Sigmoid colon (tissue), 6 donors: ENCODE measurements at regions not wholly inside any gene's neighbourhood (a gene's known extent, or its start where the extent isn't known, plus 50 kb on each side); places are given as distances from the start of the nearest gene placed in this dataset.

ENCODE experiments used
- DNase-seq: peaks from one replicate; pipeline ENCODE4 v3.0.0-alpha.2; 2019
- H3K27ac ChIP-seq, 4 donors: fragments of 200-600 bp; sonication (generic); one replicate each; pipeline ENCODE4 v1.5.1; 2016 to 2019; ENCODE audit warnings: mild to moderate bottlenecking in 1 of 4
- H3K27me3 ChIP-seq, 3 donors: fragments of 200-600 bp; sonication (generic); one replicate each; pipeline ENCODE4 v1.5.1; 2019; ENCODE audit warnings: mild to moderate bottlenecking in 1 of 3
- H3K36me3 ChIP-seq, 4 donors: fragments of 200-600 bp; sonication (generic); one replicate each; pipeline ENCODE4 v1.5.1; 2016 to 2019
- H3K4me1 ChIP-seq, 4 donors: fragments of 200-600 bp; sonication (generic); one replicate each; pipeline ENCODE4 v1.5.1; 2017 to 2019
- H3K4me3 ChIP-seq, 4 donors: fragments of 200-600 bp; sonication (generic); one replicate each; pipeline ENCODE4 v1.5.1; 2017 to 2019; ENCODE audit warnings: mild to moderate bottlenecking in 2 of 4, moderate library complexity in 1 of 4
- H3K9me3 ChIP-seq, 4 donors: fragments of 200-600 bp in 3 of 4; sonication (generic) in 3 of 4; one replicate each; pipeline versions ENCODE4 v1.5.1 to v1.6.1; 2013 to 2019
- EP300 ChIP-seq, 4 donors: sonication (generic); formaldehyde crosslinking; IDR thresholded peaks; one replicate each; pipeline ENCODE4 v1.6.1; 2017; ENCODE audit warnings: antibody characterized with exemption in 4 of 4
- POLR2A ChIP-seq, 2 donors: fragments of 450-650 bp; IDR thresholded peaks; one replicate each; pipeline ENCODE4 v1.6.1; 2016; ENCODE audit warnings: antibody characterized with exemption in 2 of 2, mild to moderate bottlenecking in 2 of 2, moderate library complexity in 2 of 2
- POLR2AphosphoS5 ChIP-seq, 4 donors: sonication (generic); formaldehyde crosslinking; IDR thresholded peaks; one replicate each; pipeline ENCODE4 v1.6.1; 2017; ENCODE audit warnings: antibody characterized with exemption in 4 of 4
- WGBS, 2 donors: extraction: QIAGEN DNeasy Blood & Tissue Kit; methylation state at CpG; one replicate each; pipeline ENCODE4 v1.1.7; 2013; 5-methylcytosine and 5-hydroxymethylcytosine counted together
- intact Hi-C: fragments of 100-400 bp; cut with DNase I; formaldehyde crosslinking; loops from one replicate; pipeline ENCODE4 v1.15.1; 2023
- TF ChIP-seq, protein P1 (sequence below), 4 experiments: fragments of 450-650 bp in 3 of 4; fragments of 200-600 bp in 1 of 4; IDR thresholded peaks; one replicate each; pipeline ENCODE4 v1.5.1; 2016 to 2019; ENCODE audit warnings: antibody characterized with exemption in 4 of 4, mild to moderate bottlenecking in 3 of 4, moderate library complexity in 2 of 4
- donor health status: healthy with polysubstance abuse.
- donor health status: healthy.

DNA sequence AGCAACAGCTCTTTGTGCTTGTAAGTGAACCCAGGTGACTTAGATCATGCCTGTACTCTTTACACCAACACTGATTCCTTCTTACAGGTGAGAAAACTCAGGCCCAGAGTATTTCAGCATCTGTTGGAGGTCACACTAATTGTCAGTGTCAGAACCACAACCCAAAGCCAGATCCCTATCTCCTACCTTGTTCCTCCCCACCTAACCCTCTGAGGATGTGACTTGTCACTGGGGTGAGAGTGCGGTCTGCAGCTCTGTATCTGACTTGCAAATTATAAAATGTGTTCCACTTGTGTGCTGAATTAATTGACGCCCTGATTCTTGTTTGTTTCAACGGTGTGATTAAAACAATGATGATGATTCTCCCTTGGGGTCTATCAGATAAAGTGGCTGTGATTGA lies 232.5 kb upstream of the KCNG1 start:
- H3K27ac ChIP-seq, result no peak overlapping the region
- H3K9me3 ChIP-seq, result no peaks in the 10 kb centered on the region
- intact Hi-C loops, result no loop called here
- H3K4me1 ChIP-seq, result no peaks in the 10 kb centered on the region
- H3K36me3 ChIP-seq, result no peaks in the 10 kb centered on the region
- no peak overlapping the region for H3K4me3 ChIP-seq
- H3K27me3 ChIP-seq, result peaks cover 0 to 8% (median 0%) of the 10 kb centered on the region in 3 donors
- no peak for TF ChIP-seq EP300 (IDR thresholded peaks at IDR 0.05)
- TF ChIP-seq POLR2AphosphoS5 (IDR thresholded peaks at IDR 0.05), result no peak
- TF ChIP-seq POLR2A (IDR thresholded peaks at IDR 0.05), result no peak
- TF ChIP-seq, protein P1, sequence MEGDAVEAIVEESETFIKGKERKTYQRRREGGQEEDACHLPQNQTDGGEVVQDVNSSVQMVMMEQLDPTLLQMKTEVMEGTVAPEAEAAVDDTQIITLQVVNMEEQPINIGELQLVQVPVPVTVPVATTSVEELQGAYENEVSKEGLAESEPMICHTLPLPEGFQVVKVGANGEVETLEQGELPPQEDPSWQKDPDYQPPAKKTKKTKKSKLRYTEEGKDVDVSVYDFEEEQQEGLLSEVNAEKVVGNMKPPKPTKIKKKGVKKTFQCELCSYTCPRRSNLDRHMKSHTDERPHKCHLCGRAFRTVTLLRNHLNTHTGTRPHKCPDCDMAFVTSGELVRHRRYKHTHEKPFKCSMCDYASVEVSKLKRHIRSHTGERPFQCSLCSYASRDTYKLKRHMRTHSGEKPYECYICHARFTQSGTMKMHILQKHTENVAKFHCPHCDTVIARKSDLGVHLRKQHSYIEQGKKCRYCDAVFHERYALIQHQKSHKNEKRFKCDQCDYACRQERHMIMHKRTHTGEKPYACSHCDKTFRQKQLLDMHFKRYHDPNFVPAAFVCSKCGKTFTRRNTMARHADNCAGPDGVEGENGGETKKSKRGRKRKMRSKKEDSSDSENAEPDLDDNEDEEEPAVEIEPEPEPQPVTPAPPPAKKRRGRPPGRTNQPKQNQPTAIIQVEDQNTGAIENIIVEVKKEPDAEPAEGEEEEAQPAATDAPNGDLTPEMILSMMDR (IDR thresholded peaks at IDR 0.05), result no peak
- 79 to 84% methylated on average over 3 of the region's 3 CpGs for WGBS, 2 donors
- no peak for DNase-seq

DNA sequence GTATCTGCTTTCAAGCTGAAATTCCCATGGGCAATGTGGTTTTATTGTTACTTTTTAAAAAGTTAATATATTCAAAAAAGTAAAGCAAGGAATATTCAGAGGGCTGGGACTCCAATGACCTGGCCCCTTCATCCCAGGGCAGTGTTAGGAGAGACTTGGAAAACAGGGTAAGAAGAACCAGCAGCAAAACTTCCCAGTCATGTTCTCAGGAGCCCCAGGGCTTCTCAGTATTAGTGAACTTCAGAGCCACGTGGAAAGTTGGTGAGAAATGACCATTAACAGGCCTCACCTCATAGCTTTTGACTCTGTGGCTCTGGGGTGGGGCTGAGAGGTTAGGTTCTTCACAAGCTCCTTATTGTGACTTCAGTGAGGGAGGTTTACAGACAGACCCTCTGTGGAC lies 230.4 kb upstream of the KCNG1 start:
- no peaks in the 10 kb centered on the region for H3K36me3 ChIP-seq
- no peak overlapping the region for H3K4me3 ChIP-seq
- no peaks in the 10 kb centered on the region for H3K9me3 ChIP-seq
- H3K27me3 ChIP-seq, result peaks cover 0 to 8% (median 0%) of the 10 kb centered on the region in 3 donors
- intact Hi-C loops, result no loop called here
- WGBS, 2 donors, result 12 to 35% methylated on average over 1 of the region's 1 CpG
- no peak overlapping the region for H3K27ac ChIP-seq
- no peak for TF ChIP-seq POLR2AphosphoS5 (IDR thresholded peaks at IDR 0.05)
- H3K4me1 ChIP-seq, result no peaks in the 10 kb centered on the region
- DNase-seq, result no peak

DNA sequence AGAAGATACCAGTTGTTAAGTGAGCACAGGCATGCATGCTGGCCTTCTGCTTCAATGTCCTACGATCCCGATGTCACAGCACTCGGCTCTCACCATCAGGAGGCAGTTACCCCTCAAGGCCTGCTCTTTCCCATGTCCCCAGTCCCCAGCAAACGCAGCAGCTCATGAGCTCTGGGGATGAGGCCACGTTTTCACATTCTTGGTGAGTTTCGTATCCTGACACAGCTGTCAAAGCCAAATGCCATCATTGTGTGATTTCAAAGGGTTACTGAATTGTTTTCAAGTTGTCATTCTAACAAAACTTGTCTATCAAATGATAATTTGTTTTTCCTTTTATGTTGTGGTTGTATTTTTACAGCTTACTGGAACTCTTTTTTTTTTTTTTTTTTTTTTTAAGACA lies 226.9 kb upstream of the KCNG1 start:
- no peak for DNase-seq
- Histone ChIP-seq H3K4me3 (no peak overlapping the region), H3K27me3 (peaks cover 0 to 5% (median 0%) of the 10 kb centered on the region in 3 donors), H3K36me3 (no peaks in the 10 kb centered on the region), H3K27ac (no peak overlapping the region), H3K4me1 (no peaks in the 10 kb centered on the region), H3K9me3 (no peaks in the 10 kb centered on the region)
- intact Hi-C loops, result no loop called here
- 69 to 81% methylated on average over 6 of the region's 6 CpGs for WGBS, 2 donors
- TF ChIP-seq, protein P1 (IDR thresholded peaks at IDR 0.05), result no peak
- TF ChIP-seq POLR2A (IDR thresholded peaks at IDR 0.05) (no peak), EP300 (IDR thresholded peaks at IDR 0.05) (no peak), POLR2AphosphoS5 (IDR thresholded peaks at IDR 0.05) (no peak)

DNA sequence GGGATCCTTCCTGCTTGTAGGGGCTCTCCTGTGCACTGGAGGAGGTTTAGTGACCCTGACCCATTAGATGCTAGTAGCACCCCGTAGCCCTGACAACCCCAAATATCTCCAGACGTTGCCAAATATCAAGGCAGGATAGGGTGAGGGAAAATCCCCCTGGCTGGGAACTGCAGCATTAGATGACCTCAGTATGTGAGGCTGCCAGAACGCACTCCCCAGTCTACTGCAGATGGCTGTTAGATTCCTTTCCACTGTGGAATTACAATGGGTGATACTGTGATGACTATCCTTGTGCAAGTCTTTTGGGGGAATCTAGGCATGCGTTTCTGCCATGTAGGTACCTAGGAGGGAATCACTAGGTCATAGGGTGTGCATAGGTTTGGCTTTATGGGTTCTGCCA lies 226.3 kb upstream of the KCNG1 start:
- no peaks in the 10 kb centered on the region for H3K36me3 ChIP-seq
- WGBS, 2 donors, result 58 to 70% methylated on average over 4 of the region's 4 CpGs
- H3K27ac ChIP-seq, result no peak overlapping the region
- H3K9me3 ChIP-seq, result no peaks in the 10 kb centered on the region
- no peak for TF ChIP-seq POLR2AphosphoS5 (IDR thresholded peaks at IDR 0.05)
- TF ChIP-seq, protein P1 (IDR thresholded peaks at IDR 0.05), result no peak
- TF ChIP-seq POLR2A (IDR thresholded peaks at IDR 0.05), result no peak
- TF ChIP-seq EP300 (IDR thresholded peaks at IDR 0.05), result no peak
- no peak overlapping the region for H3K4me3 ChIP-seq
- no peaks in the 10 kb centered on the region for H3K27me3 ChIP-seq
- intact Hi-C loops, result no loop called here
- no peak for DNase-seq
- no peaks in the 10 kb centered on the region for H3K4me1 ChIP-seq

DNA sequence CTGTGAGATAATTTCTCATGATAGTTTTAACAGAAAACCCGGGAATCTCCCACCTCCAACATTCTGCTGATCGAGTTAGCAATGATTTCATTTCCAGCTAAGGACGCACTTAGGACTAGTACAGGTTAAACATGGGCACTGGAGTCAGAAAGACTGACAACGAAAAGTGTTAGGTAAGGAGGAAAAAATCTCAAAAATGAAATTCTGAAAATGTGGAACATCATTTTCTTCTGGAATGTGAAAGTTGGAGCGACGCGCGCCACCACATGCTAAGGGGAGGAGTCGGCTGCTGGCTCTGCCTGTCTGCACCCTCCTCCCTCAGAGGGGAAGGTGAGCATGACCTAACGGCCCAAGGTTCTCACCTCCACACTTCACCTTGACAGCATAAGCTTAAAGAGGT lies 221.6 kb upstream of the KCNG1 start:
- H3K4me1 ChIP-seq, result no peaks in the 10 kb centered on the region

More for the DNA sequence above, 221.6 kb upstream of the KCNG1 start:
- TF ChIP-seq, protein P1 (IDR thresholded peaks at IDR 0.05), result no peak
- no peak for TF ChIP-seq EP300 (IDR thresholded peaks at IDR 0.05)
- no peak for TF ChIP-seq POLR2A (IDR thresholded peaks at IDR 0.05)
- no peak for TF ChIP-seq POLR2AphosphoS5 (IDR thresholded peaks at IDR 0.05)
- WGBS, 2 donors, result 92% methylated on average over 10 of the region's 10 CpGs
- Histone ChIP-seq H3K27ac (no peak overlapping the region), H3K36me3 (no peaks in the 10 kb centered on the region), H3K27me3 (peaks cover 0 to 10% (median 0%) of the 10 kb centered on the region in 3 donors), H3K9me3 (peaks cover 3 to 11% (median 10%) of the 10 kb centered on the region in 4 donors), H3K4me3 (no peak overlapping the region)
- no peak for DNase-seq
- intact Hi-C loops, result no loop called here
